Kidney (tissue), 10 donors: ENCODE measurements at regions not wholly inside any gene's neighbourhood (a gene's known extent, or its start where the extent isn't known, plus 50 kb on each side); places are given as distances from the start of the nearest gene placed in this dataset.
"Not testable (repeated sequence)": the region's sequence is repeated elsewhere in the genome, so short reads cannot be mapped to it uniquely, and the experiment has no call there.

Experiments used
- DNase-seq, 5 donors: peaks; one replicate each; pipeline ENCODE4 v3.0.0-alpha.2; 2013 to 2020
- FAIRE-seq: peaks from 2 replicates; lab custom pipeline; 2012; peaks lifted over from hg19 to GRCh38; lab: Jason Lieb, UNC
- H3K27ac ChIP-seq, 2 donors: one replicate each; pipeline ENCODE4 v1.7.0; 2013; ENCODE audit warnings: low read depth in 2 of 2, low read length in 2 of 2, inconsistent platforms in 1 of 2
- H3K27me3 ChIP-seq: one replicate; pipeline ENCODE4 v1.7.1; 2013; ENCODE audit warnings: low read length, inconsistent platforms; ENCODE audit not compliant: control insufficient read depth, insufficient read depth
- H3K36me3 ChIP-seq, 3 donors: one replicate each; pipeline versions ENCODE4 v1.7.0 to v1.7.1; 2013; ENCODE audit warnings: low read length in 3 of 3, control low read depth in 1 of 3, inconsistent platforms in 1 of 3; ENCODE audit not compliant: insufficient read depth in 3 of 3, control insufficient read depth in 2 of 3
- H3K4me1 ChIP-seq, 3 donors: one replicate each; pipeline versions ENCODE4 v1.7.0 to v1.7.1; 2013; ENCODE audit warnings: low read length in 3 of 3, inconsistent platforms in 1 of 3, low read depth in 1 of 3; ENCODE audit not compliant: control insufficient read depth in 2 of 3, insufficient read depth in 2 of 3
- H3K4me3 ChIP-seq, 3 donors: one replicate each; pipeline versions ENCODE4 v1.7.0 to v1.8.1; 2013; ENCODE audit warnings: low read length in 3 of 3, control low read depth in 1 of 3, inconsistent platforms in 1 of 3
- H3K9ac ChIP-seq, 3 donors: one replicate each; pipeline versions ENCODE4 v1.7.0 to v1.7.1; 2013; ENCODE audit warnings: low read length in 3 of 3, control low read depth in 1 of 3, inconsistent platforms in 1 of 3
- H3K9me3 ChIP-seq, 3 donors: one replicate each; pipeline versions ENCODE4 v1.7.0 to v1.7.1; 2013; ENCODE audit warnings: low read length in 3 of 3, control low read depth in 1 of 3, inconsistent platforms in 1 of 3; ENCODE audit not compliant: control insufficient read depth in 2 of 3, insufficient read depth in 1 of 3
- intact Hi-C: fragments of 100-400 bp; cut with DNase I; formaldehyde crosslinking; loops from one replicate; pipeline ENCODE4 v1.11.1; 2022
- donor health status: control.
- donor health status: control.
- donor health status: DM: yes; HTN: yes; CAD: no.
- donor health status: Normal renal cell carcinoma (clear cell type).

GRCh38 chr17:20654114-20654513 lies 74.6 kb downstream of the CDRT15L2 start:
- H3K27ac ChIP-seq, H3K4me1 ChIP-seq, H3K36me3 ChIP-seq, intact Hi-C loops, H3K27me3 ChIP-seq, H3K9me3 ChIP-seq, FAIRE-seq, H3K9ac ChIP-seq, H3K4me3 ChIP-seq: not testable (repeated sequence)
- peak in 3 of 5 donors; percentile 13 to 39 (median 25) for DNase-seq

GRCh38 chr17:20654575-20654974 lies 75.1 kb downstream of the CDRT15L2 start:
- DNase-seq, H3K9ac ChIP-seq, FAIRE-seq, intact Hi-C loops, H3K4me3 ChIP-seq, H3K4me1 ChIP-seq, H3K9me3 ChIP-seq, H3K27ac ChIP-seq, H3K27me3 ChIP-seq, H3K36me3 ChIP-seq: not testable (repeated sequence)

- H3K9ac ChIP-seq, H3K9me3 ChIP-seq, intact Hi-C loops, H3K27me3 ChIP-seq, H3K36me3 ChIP-seq, FAIRE-seq, H3K4me3 ChIP-seq, H3K4me1 ChIP-seq, H3K27ac ChIP-seq: not testable (repeated sequence)
- peak in 2 of 5 donors; percentile 38 to 63 for DNase-seq
These were observed 85.8 kb downstream of the CDRT15L2 start for GRCh38 chr17:20665103-20665955.

- H3K9me3 ChIP-seq, H3K9ac ChIP-seq, H3K27me3 ChIP-seq, H3K4me1 ChIP-seq, FAIRE-seq, DNase-seq, H3K4me3 ChIP-seq, H3K36me3 ChIP-seq, intact Hi-C loops, H3K27ac ChIP-seq: not testable (repeated sequence)
These were observed 87.2 kb downstream of the CDRT15L2 start for GRCh38 chr17:20666689-20667088.

- intact Hi-C loops, H3K4me1 ChIP-seq, H3K9ac ChIP-seq, H3K27me3 ChIP-seq, H3K36me3 ChIP-seq, DNase-seq, H3K9me3 ChIP-seq, H3K27ac ChIP-seq, FAIRE-seq, H3K4me3 ChIP-seq: not testable (repeated sequence)
These were observed 88.2 kb downstream of the CDRT15L2 start for GRCh38 chr17:20667712-20668111.

GRCh38 chr17:20668316-20668715 lies 88.8 kb downstream of the CDRT15L2 start:
- DNase-seq, H3K9ac ChIP-seq, H3K4me1 ChIP-seq, H3K27ac ChIP-seq, H3K4me3 ChIP-seq, FAIRE-seq, H3K9me3 ChIP-seq, intact Hi-C loops, H3K36me3 ChIP-seq, H3K27me3 ChIP-seq: not testable (repeated sequence)

- FAIRE-seq, DNase-seq, H3K9ac ChIP-seq, H3K4me3 ChIP-seq, H3K9me3 ChIP-seq, H3K4me1 ChIP-seq, H3K36me3 ChIP-seq, H3K27ac ChIP-seq, intact Hi-C loops, H3K27me3 ChIP-seq: not testable (repeated sequence)
These were observed 89.3 kb downstream of the CDRT15L2 start for GRCh38 chr17:20668868-20669267.

- intact Hi-C loops, DNase-seq, FAIRE-seq: not testable (repeated sequence)
These were observed 91.0 kb downstream of the CDRT15L2 start for GRCh38 chr17:20670506-20670905.

More at GRCh38 chr17:20670506-20670905, 91.0 kb downstream of the CDRT15L2 start:
- not testable (repeated sequence) for H3K4me3 ChIP-seq, H3K9ac ChIP-seq, H3K9me3 ChIP-seq, H3K36me3 ChIP-seq, H3K4me1 ChIP-seq, H3K27me3 ChIP-seq, H3K27ac ChIP-seq
